ENCODE measurements at regions not wholly inside any gene's neighbourhood (a gene's known extent, or its start where the extent isn't known, plus 50 kb on each side); places are given as distances from the start of the nearest gene placed in this dataset.

GRCh38 chrX:86887341-86887740, 630.3 kb upstream of the KLHL4 start:
- no peak overlapping the region for H3K4me3 ChIP-seq (ENCODE audit: low read depth, low read length)
- in situ Hi-C loops (cut with HindIII; ENCODE audit: low sequenced_read_pairs) = no loop called here
- TF ChIP-seq, protein P1, sequence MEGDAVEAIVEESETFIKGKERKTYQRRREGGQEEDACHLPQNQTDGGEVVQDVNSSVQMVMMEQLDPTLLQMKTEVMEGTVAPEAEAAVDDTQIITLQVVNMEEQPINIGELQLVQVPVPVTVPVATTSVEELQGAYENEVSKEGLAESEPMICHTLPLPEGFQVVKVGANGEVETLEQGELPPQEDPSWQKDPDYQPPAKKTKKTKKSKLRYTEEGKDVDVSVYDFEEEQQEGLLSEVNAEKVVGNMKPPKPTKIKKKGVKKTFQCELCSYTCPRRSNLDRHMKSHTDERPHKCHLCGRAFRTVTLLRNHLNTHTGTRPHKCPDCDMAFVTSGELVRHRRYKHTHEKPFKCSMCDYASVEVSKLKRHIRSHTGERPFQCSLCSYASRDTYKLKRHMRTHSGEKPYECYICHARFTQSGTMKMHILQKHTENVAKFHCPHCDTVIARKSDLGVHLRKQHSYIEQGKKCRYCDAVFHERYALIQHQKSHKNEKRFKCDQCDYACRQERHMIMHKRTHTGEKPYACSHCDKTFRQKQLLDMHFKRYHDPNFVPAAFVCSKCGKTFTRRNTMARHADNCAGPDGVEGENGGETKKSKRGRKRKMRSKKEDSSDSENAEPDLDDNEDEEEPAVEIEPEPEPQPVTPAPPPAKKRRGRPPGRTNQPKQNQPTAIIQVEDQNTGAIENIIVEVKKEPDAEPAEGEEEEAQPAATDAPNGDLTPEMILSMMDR (IDR thresholded peaks at IDR 0.05; ENCODE audit: low read depth, low read length) = no peak
- DNase-seq (ENCODE audit: low read depth, low spot score) = no peak

DNA sequence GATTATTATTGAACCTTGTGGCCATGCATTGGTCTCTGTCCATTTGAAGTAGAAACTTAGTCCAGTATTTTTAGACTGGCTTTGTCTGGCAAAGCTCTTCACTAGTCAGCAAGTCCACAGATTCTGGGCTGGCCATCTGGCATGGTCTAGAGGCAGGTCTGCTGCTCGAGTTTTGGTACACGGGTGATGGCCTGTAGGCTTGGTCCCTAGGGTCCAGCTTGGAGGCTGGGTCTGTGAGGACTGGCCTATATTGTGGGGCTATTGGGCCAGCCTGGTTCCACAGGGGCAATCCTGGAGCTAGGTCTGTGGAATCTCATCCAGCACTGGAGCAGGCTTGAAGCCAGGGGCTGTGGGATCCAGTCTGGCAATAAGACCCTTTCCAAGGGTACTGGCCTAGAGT, 607.6 kb upstream of the KLHL4 start:
- no peak overlapping the region for H3K4me3 ChIP-seq (ENCODE audit: low read depth, low read length)
- no peak for DNase-seq (ENCODE audit: low read depth, low spot score)
- in situ Hi-C loops (cut with HindIII; ENCODE audit: low sequenced_read_pairs) = no loop called here
- TF ChIP-seq, protein P1 (IDR thresholded peaks at IDR 0.05; ENCODE audit: low read depth, low read length) = no peak

- no peak overlapping the region for H3K4me3 ChIP-seq (ENCODE audit: low read depth, low read length)
- in situ Hi-C loops (cut with HindIII; ENCODE audit: low sequenced_read_pairs) = no loop called here
- TF ChIP-seq, protein P1 (IDR thresholded peaks at IDR 0.05; ENCODE audit: low read depth, low read length) = no peak
- no peak for DNase-seq (ENCODE audit: low read depth, low spot score)
Measured at GRCh38 chrX:86910602-86911311, 606.8 kb upstream of the KLHL4 start.

DNA sequence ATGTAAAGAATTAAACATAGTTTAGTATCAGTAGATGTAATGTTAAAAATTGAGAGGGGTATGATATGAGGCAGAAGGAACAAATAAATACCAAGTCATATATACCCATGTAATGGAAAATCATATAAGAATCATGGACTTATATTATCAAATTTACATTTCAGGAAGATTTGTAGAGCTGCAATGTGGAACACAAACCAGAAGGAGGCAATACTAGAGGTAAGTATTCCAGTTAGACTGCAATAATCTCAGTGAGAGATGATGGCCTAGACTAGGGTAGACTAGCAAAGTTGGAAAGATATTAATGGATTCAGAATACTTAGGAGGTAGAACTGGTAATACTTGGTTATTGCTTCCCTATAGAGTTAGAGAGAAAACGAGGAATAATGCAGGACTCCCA, 603.0 kb upstream of the KLHL4 start:
- in situ Hi-C loops (cut with HindIII; ENCODE audit: low sequenced_read_pairs) = no loop called here
- H3K4me3 ChIP-seq (ENCODE audit: low read depth, low read length) = no peak overlapping the region
- no peak for DNase-seq (ENCODE audit: low read depth, low spot score)
- TF ChIP-seq, protein P1 (IDR thresholded peaks at IDR 0.05; ENCODE audit: low read depth, low read length) = no peak

DNA sequence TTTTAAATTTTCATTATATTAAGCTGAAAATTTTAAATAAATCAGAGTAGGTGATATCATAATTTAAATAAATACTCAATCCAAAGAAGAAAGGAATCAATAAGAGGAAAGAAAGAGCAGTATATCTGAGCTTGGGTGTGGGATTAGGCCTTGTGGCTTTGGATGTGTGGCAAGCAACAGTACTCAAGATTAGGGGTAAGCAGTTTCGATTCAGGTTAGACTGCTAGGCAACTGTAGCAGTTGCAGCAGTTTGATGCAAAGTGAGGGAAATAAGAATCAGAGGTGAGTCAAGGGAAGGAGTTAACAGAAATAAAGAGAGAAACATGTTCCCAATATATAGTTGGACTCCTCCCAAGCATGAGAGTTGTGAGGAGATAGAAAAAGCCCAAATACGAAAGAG, 599.6 kb upstream of the KLHL4 start:
- in situ Hi-C loops (cut with HindIII; ENCODE audit: low sequenced_read_pairs) = no loop called here
- DNase-seq (ENCODE audit: low read depth, low spot score) = no peak
- no peak overlapping the region for H3K4me3 ChIP-seq (ENCODE audit: low read depth, low read length)
- TF ChIP-seq, protein P1 (IDR thresholded peaks at IDR 0.05; ENCODE audit: low read depth, low read length) = no peak

- TF ChIP-seq, protein P1 (IDR thresholded peaks at IDR 0.05; ENCODE audit: low read depth, low read length) = no peak
- DNase-seq (ENCODE audit: low read depth, low spot score) = no peak
- no peak overlapping the region for H3K4me3 ChIP-seq (ENCODE audit: low read depth, low read length)
- in situ Hi-C loops (cut with HindIII; ENCODE audit: low sequenced_read_pairs) = no loop called here
Measured at GRCh38 chrX:86930419-86930818, 587.2 kb upstream of the KLHL4 start.

Data from astrocyte of the spinal cord (primary cell).